Gastrocnemius medialis (tissue), 4 donors: ENCODE measurements at regions not wholly inside any gene's neighbourhood (a gene's known extent, or its start where the extent isn't known, plus 50 kb on each side); places are given as distances from the start of the nearest gene placed in this dataset.

Experiments
- CTCF ChIP-seq, 5 experiments: fragments of 450-650 bp in 3 of 5; fragments of 200-600 bp in 2 of 5; sonication (generic) in 2 of 5; IDR thresholded peaks in 4 of 5; conservative IDR thresholded peaks in 1 of 5; 1 replicate in 4 of 5; 2 replicates in 1 of 5; pipeline ENCODE4 v1.5.1; 2016 to 2019; ENCODE audit warnings: antibody characterized with exemption in 5 of 5, mild to moderate bottlenecking in 3 of 5, moderate library complexity in 3 of 5
- POLR2A ChIP-seq, 2 donors: fragments of 450-650 bp; IDR thresholded peaks; one replicate each; pipeline ENCODE4 v1.6.1; 2017; ENCODE audit warnings: antibody characterized with exemption in 2 of 2, mild to moderate bottlenecking in 2 of 2, moderate library complexity in 2 of 2

GRCh38 chr2:5587766-5588165 is 104.4 kb upstream of the SOX11 start:
- no peak for TF ChIP-seq CTCF (IDR thresholded peaks at IDR 0.05 in 4 of 5, conservative IDR thresholded peaks at IDR 0.05 in 1 of 5)
- TF ChIP-seq POLR2A (IDR thresholded peaks at IDR 0.05), result no peak
